Activated CD8-positive, alpha-beta memory T cell treated with anti-CD3 and anti-CD28 coated beads for 24 hours (primary cell): ENCODE measurements at regions not wholly inside any gene's neighbourhood (a gene's known extent, or its start where the extent isn't known, plus 50 kb on each side); places are given as distances from the start of the nearest gene placed in this dataset.
"Not testable (repeated sequence)": the region's sequence is repeated elsewhere in the genome, so short reads cannot be mapped to it uniquely, and the experiment has no call there.

Experiments
- DNase-seq: peaks from one replicate; pipeline ENCODE4 v3.0.0-alpha.2; 2020

- DNase-seq: no peak
Measured at GRCh38 chr5:90051756-90052155, 357.8 kb downstream of the CETN3 start.

- no peak for DNase-seq
Measured at GRCh38 chr5:90050103-90050502, 359.5 kb downstream of the CETN3 start.

- no peak for DNase-seq
Measured at GRCh38 chr5:90047113-90047512, 362.4 kb downstream of the CETN3 start.

GRCh38 chr5:90040082-90040481, 369.5 kb downstream of the CETN3 start:
- not testable (repeated sequence) for DNase-seq

- DNase-seq: no peak
Measured at GRCh38 chr5:90037646-90038045, 371.9 kb downstream of the CETN3 start.

- DNase-seq: no peak
Measured at GRCh38 chr5:90022711-90023053, 386.9 kb downstream of the CETN3 start.

GRCh38 chr5:90022002-90022710, 387.4 kb downstream of the CETN3 start:
- DNase-seq: no peak

GRCh38 chr5:90020575-90021538, 388.7 kb downstream of the CETN3 start:
- no peak for DNase-seq

- no peak for DNase-seq
Measured at GRCh38 chr5:90017239-90017638, 392.3 kb downstream of the CETN3 start.

- DNase-seq: no peak
Measured at GRCh38 chr5:90015584-90016018, 394.0 kb downstream of the CETN3 start.

GRCh38 chr5:90014420-90014819, 395.1 kb downstream of the CETN3 start:
- DNase-seq: no peak

- DNase-seq: no peak
Measured at GRCh38 chr5:90000351-90000750, 409.2 kb downstream of the CETN3 start.

- no peak for DNase-seq
Measured at GRCh38 chr5:89998519-89999305, 410.8 kb downstream of the CETN3 start.

GRCh38 chr5:89996890-89997289, 412.7 kb downstream of the CETN3 start:
- DNase-seq: no peak

- no peak for DNase-seq
Measured at GRCh38 chr5:89996335-89996734, 413.2 kb downstream of the CETN3 start.

- no peak for DNase-seq
Measured at GRCh38 chr5:89994266-89994665, 415.3 kb downstream of the CETN3 start.

GRCh38 chr5:89992201-89992600, 417.4 kb downstream of the CETN3 start:
- no peak for DNase-seq

- no peak for DNase-seq
Measured at GRCh38 chr5:89991592-89991991, 418.0 kb downstream of the CETN3 start.

- DNase-seq: no peak
Measured at GRCh38 chr5:89989776-89990175, 419.8 kb downstream of the CETN3 start.

GRCh38 chr5:89988998-89989655, 420.4 kb downstream of the CETN3 start:
- DNase-seq: no peak

GRCh38 chr5:89988129-89988810, 421.3 kb downstream of the CETN3 start:
- DNase-seq: no peak

GRCh38 chr5:89983216-89983615, 426.3 kb downstream of the CETN3 start:
- no peak for DNase-seq
